ENCODE measurements at regions not wholly inside any gene's neighbourhood (a gene's known extent, or its start where the extent isn't known, plus 50 kb on each side); places are given as distances from the start of the nearest gene placed in this dataset.

DNA sequence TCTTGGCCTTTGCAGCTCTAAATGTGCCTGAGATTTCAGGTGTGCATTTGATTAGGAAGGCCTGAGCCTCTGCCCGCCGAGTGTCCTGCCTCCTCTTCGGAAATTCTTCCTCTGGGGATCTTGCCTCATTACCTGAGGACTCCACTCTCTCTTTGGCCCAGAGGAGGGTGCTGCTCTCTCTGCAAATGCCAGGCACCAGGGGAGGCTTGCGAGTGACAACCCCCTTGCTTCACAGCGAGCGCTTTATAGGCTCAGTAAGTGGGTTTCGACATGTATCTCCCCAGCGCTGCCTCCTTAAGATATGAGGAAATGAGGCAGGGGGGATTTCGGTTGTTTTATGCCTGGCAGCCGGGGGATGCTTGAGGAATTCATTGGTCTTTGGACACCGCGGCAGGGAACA is 423.9 kb downstream of the GLRX3 start:
- H3K27me3 ChIP-seq (ENCODE audit: insufficient read depth, low read length, poor library complexity, severe bottlenecking) = no peaks in the 10 kb centered on the region
- no peaks in the 10 kb centered on the region for H3K36me3 ChIP-seq (ENCODE audit: insufficient read depth, low read length)
- no peak overlapping the region for H3K4me2 ChIP-seq (ENCODE audit: low read depth, low read length, poor library complexity, severe bottlenecking)
- no peaks in the 10 kb centered on the region for H3K9me2 ChIP-seq (replicated peaks; ENCODE audit: low read depth, low read length)
- no peak overlapping the region for H2AFZ ChIP-seq (ENCODE audit: low read length)
- H3F3A ChIP-seq (ENCODE audit: low read depth) = no peaks in the 10 kb centered on the region
- no peaks in the 10 kb centered on the region; the same call in 1 of the 2 replicates for H3K9me3 ChIP-seq (ENCODE audit: insufficient read depth, low read depth, low read length)
- no peak overlapping the region for H3K9ac ChIP-seq (ENCODE audit: low read depth, low read length, poor library complexity, severe bottlenecking)
- no peaks in the 10 kb centered on the region for H3K4me1 ChIP-seq (ENCODE audit: insufficient read depth, low read length, poor library complexity, severe bottlenecking)
- no peaks in the 10 kb centered on the region for H3K79me2 ChIP-seq (ENCODE audit: insufficient read depth, low read length)
- no peaks in the 10 kb centered on the region for H4K20me1 ChIP-seq (ENCODE audit: insufficient read depth, low read length, poor library complexity, severe bottlenecking)
- TF ChIP-seq EZH2phosphoT487 (IDR thresholded peaks at IDR 0.05; ENCODE audit: borderline replicate concordance) = no peak
- TF ChIP-seq, protein P1, sequence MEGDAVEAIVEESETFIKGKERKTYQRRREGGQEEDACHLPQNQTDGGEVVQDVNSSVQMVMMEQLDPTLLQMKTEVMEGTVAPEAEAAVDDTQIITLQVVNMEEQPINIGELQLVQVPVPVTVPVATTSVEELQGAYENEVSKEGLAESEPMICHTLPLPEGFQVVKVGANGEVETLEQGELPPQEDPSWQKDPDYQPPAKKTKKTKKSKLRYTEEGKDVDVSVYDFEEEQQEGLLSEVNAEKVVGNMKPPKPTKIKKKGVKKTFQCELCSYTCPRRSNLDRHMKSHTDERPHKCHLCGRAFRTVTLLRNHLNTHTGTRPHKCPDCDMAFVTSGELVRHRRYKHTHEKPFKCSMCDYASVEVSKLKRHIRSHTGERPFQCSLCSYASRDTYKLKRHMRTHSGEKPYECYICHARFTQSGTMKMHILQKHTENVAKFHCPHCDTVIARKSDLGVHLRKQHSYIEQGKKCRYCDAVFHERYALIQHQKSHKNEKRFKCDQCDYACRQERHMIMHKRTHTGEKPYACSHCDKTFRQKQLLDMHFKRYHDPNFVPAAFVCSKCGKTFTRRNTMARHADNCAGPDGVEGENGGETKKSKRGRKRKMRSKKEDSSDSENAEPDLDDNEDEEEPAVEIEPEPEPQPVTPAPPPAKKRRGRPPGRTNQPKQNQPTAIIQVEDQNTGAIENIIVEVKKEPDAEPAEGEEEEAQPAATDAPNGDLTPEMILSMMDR (conservative IDR thresholded peaks at IDR 0.05; ENCODE audit: low read length) = no peak
- H3K4me3 ChIP-seq (ENCODE audit: low read length, poor library complexity, severe bottlenecking) = no peak overlapping the region

DNA sequence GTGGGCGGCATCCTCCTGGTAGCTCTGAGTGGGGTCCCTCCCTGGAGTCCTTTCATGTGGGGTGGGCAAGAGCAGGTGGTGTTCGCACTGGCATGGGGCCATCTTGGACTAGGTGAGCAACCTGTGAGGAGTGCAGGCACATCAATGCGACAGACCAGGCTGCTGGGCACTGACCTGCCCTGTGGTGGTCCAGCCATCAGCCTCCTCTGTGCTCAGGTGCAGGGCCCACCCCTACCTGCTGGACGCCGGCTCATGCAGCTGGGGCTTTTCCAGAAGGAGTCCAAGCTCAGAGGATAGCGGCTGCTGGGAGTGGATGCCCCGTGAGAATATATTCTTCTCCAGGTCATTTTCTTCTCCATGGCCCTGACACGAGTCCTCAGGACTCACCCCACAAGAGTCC is 424.4 kb downstream of the GLRX3 start:
- Histone ChIP-seq H3K9ac (ENCODE audit: low read depth, low read length, poor library complexity, severe bottlenecking) (no peak overlapping the region), H3K4me1 (ENCODE audit: insufficient read depth, low read length, poor library complexity, severe bottlenecking) (no peaks in the 10 kb centered on the region), H3K9me2 (replicated peaks; ENCODE audit: low read depth, low read length) (no peaks in the 10 kb centered on the region), H3K27me3 (ENCODE audit: insufficient read depth, low read length, poor library complexity, severe bottlenecking) (no peaks in the 10 kb centered on the region), H3K79me2 (ENCODE audit: insufficient read depth, low read length) (no peaks in the 10 kb centered on the region), H3K4me2 (ENCODE audit: low read depth, low read length, poor library complexity, severe bottlenecking) (no peak overlapping the region), H3F3A (ENCODE audit: low read depth) (no peaks in the 10 kb centered on the region), H4K20me1 (ENCODE audit: insufficient read depth, low read length, poor library complexity, severe bottlenecking) (no peaks in the 10 kb centered on the region), H3K9me3 (ENCODE audit: insufficient read depth, low read depth, low read length) (no peaks in the 10 kb centered on the region; the same call in 1 of the 2 replicates), H3K4me3 (ENCODE audit: low read length, poor library complexity, severe bottlenecking) (no peak overlapping the region), H2AFZ (ENCODE audit: low read length) (no peak overlapping the region), H3K36me3 (ENCODE audit: insufficient read depth, low read length) (no peaks in the 10 kb centered on the region)
- TF ChIP-seq, protein P1 (conservative IDR thresholded peaks at IDR 0.05; ENCODE audit: low read length) = no peak
- no peak for TF ChIP-seq EZH2phosphoT487 (IDR thresholded peaks at IDR 0.05; ENCODE audit: borderline replicate concordance)

DNA sequence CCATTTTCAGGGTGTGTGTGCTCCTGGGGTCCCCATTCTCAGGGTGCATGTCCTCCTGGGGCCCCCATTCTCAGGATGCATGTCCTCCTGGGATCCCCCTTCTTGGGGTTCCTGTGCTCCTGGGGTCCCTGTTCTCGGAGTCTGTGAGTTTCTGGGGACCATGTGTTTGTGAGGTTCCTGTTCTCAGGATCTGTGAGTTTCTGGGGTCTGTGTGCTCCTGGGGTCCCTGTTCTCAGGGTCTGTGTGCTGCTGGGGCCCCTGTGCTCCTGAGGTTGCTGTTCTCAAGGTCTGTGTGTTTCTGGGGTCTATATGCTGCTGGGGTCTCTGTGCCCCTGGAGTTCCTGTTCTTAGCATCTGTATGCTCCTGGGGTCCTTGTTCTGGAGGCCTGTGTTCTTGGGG is 425.5 kb downstream of the GLRX3 start:
- no peaks in the 10 kb centered on the region for H3K4me1 ChIP-seq (ENCODE audit: insufficient read depth, low read length, poor library complexity, severe bottlenecking)
- no peaks in the 10 kb centered on the region; the same call in 1 of the 2 replicates for H3K9me3 ChIP-seq (ENCODE audit: insufficient read depth, low read depth, low read length)
- no peaks in the 10 kb centered on the region for H3K27me3 ChIP-seq (ENCODE audit: insufficient read depth, low read length, poor library complexity, severe bottlenecking)
- H3K4me3 ChIP-seq (ENCODE audit: low read length, poor library complexity, severe bottlenecking) = no peak overlapping the region
- H4K20me1 ChIP-seq (ENCODE audit: insufficient read depth, low read length, poor library complexity, severe bottlenecking) = no peaks in the 10 kb centered on the region
- TF ChIP-seq, protein P1 (conservative IDR thresholded peaks at IDR 0.05; ENCODE audit: low read length) = no peak
- no peak for TF ChIP-seq EZH2phosphoT487 (IDR thresholded peaks at IDR 0.05; ENCODE audit: borderline replicate concordance)
- H3K4me2 ChIP-seq (ENCODE audit: low read depth, low read length, poor library complexity, severe bottlenecking) = no peak overlapping the region
- H3K9me2 ChIP-seq (replicated peaks; ENCODE audit: low read depth, low read length) = no peaks in the 10 kb centered on the region
- H2AFZ ChIP-seq (ENCODE audit: low read length) = no peak overlapping the region
- H3K9ac ChIP-seq (ENCODE audit: low read depth, low read length, poor library complexity, severe bottlenecking) = no peak overlapping the region
- H3K36me3 ChIP-seq (ENCODE audit: insufficient read depth, low read length) = no peaks in the 10 kb centered on the region
- no peaks in the 10 kb centered on the region for H3K79me2 ChIP-seq (ENCODE audit: insufficient read depth, low read length)
- no peaks in the 10 kb centered on the region for H3F3A ChIP-seq (ENCODE audit: low read depth)
